Immature natural killer cell (primary cell): ENCODE measurements at regions not wholly inside any gene's neighbourhood (a gene's known extent, or its start where the extent isn't known, plus 50 kb on each side); places are given as distances from the start of the nearest gene placed in this dataset.
"Not testable (repeated sequence)": the region's sequence is repeated elsewhere in the genome, so short reads cannot be mapped to it uniquely, and the experiment has no call there.

Experiments
- DNase-seq, 3 donors: peaks; one replicate each; pipeline ENCODE4 v3.0.0; 2022; ENCODE audit warnings: mixed read lengths in 1 of 3
- H3K27ac Mint-ChIP-seq, 6 donors: one replicate each; pipeline ENCODE4 v1.8.0; 2020; ENCODE audit warnings: mixed read lengths in 6 of 6, mild to moderate bottlenecking in 5 of 6, inconsistent platforms in 4 of 6, moderate library complexity in 3 of 6
- H3K27me3 Mint-ChIP-seq, 3 donors: one replicate each; pipeline ENCODE4 v1.8.0; 2020 to 2021; ENCODE audit warnings: low read depth in 3 of 3, mild to moderate bottlenecking in 3 of 3, mixed read lengths in 3 of 3, moderate library complexity in 3 of 3, inconsistent platforms in 1 of 3
- H3K36me3 Mint-ChIP-seq, 3 donors: one replicate each; pipeline ENCODE4 v1.8.0; 2020; ENCODE audit warnings: mixed read lengths in 3 of 3, inconsistent platforms in 2 of 3, mild to moderate bottlenecking in 2 of 3
- H3K4me1 Mint-ChIP-seq, 2 donors: one replicate each; pipeline ENCODE4 v1.8.0; 2020; ENCODE audit warnings: inconsistent platforms in 2 of 2, mild to moderate bottlenecking in 2 of 2, mixed read lengths in 2 of 2, moderate library complexity in 1 of 2
- H3K4me3 Mint-ChIP-seq, 5 donors: one replicate each; pipeline ENCODE4 v1.8.0; 2020; ENCODE audit warnings: mild to moderate bottlenecking in 5 of 5, mixed read lengths in 5 of 5, inconsistent platforms in 3 of 5, moderate library complexity in 3 of 5
- H3K9me3 Mint-ChIP-seq, 6 donors: one replicate each; pipeline ENCODE4 v1.8.0; 2020; ENCODE audit warnings: mild to moderate bottlenecking in 6 of 6, mixed read lengths in 6 of 6, inconsistent platforms in 4 of 6, moderate library complexity in 3 of 6

- peaks cover 0 to 5% (median 4%) of the 10 kb centered on the region in 6 donors for H3K9me3 Mint-ChIP-seq
- no peak overlapping the region for H3K27ac Mint-ChIP-seq
- no peak overlapping the region for H3K4me3 Mint-ChIP-seq
- DNase-seq = no peak
- peaks cover 0 to 6% (median 5%) of the 10 kb centered on the region in 3 donors for H3K27me3 Mint-ChIP-seq
- H3K36me3 Mint-ChIP-seq = no peaks in the 10 kb centered on the region
- H3K4me1 Mint-ChIP-seq = no peaks in the 10 kb centered on the region
Observed at GRCh38 chr10:21052072-21052708, 155.1 kb upstream of the NEBL start.

- Mint-ChIP-seq H3K27ac (no peak overlapping the region), H3K36me3 (no peaks in the 10 kb centered on the region), H3K9me3 (peaks cover 0 to 5% (median 2%) of the 10 kb centered on the region in 6 donors), H3K4me1 (no peaks in the 10 kb centered on the region), H3K27me3 (peaks cover 2 to 6% (median 5%) of the 10 kb centered on the region in 3 donors), H3K4me3 (no peak overlapping the region)
- DNase-seq = no peak
Observed at GRCh38 chr10:21049482-21049881, 152.4 kb upstream of the NEBL start.

GRCh38 chr10:21048068-21048467 lies 151.0 kb upstream of the NEBL start:
- H3K4me3 Mint-ChIP-seq = no peak overlapping the region
- peaks cover 2 to 6% (median 5%) of the 10 kb centered on the region in 3 donors for H3K27me3 Mint-ChIP-seq
- no peak for DNase-seq
- no peaks in the 10 kb centered on the region for H3K36me3 Mint-ChIP-seq
- peaks cover 0 to 5% (median 2%) of the 10 kb centered on the region in 6 donors for H3K9me3 Mint-ChIP-seq
- H3K4me1 Mint-ChIP-seq = no peaks in the 10 kb centered on the region
- no peak overlapping the region for H3K27ac Mint-ChIP-seq

GRCh38 chr10:21047511-21047910 lies 150.4 kb upstream of the NEBL start:
- H3K27ac Mint-ChIP-seq = no peak overlapping the region
- no peak overlapping the region for H3K4me3 Mint-ChIP-seq
- no peaks in the 10 kb centered on the region for H3K4me1 Mint-ChIP-seq
- H3K9me3 Mint-ChIP-seq = peaks cover 0 to 5% (median 2%) of the 10 kb centered on the region in 6 donors
- no peaks in the 10 kb centered on the region for H3K36me3 Mint-ChIP-seq
- peaks cover 2 to 5% (median 4%) of the 10 kb centered on the region in 3 donors for H3K27me3 Mint-ChIP-seq
- DNase-seq = no peak

GRCh38 chr10:21047096-21047495 lies 150.0 kb upstream of the NEBL start:
- DNase-seq = no peak
- H3K4me3 Mint-ChIP-seq = no peak overlapping the region
- H3K36me3 Mint-ChIP-seq = no peaks in the 10 kb centered on the region
- H3K27me3 Mint-ChIP-seq = peaks cover 2 to 3% (median 2%) of the 10 kb centered on the region in 3 donors
- no peaks in the 10 kb centered on the region for H3K4me1 Mint-ChIP-seq
- peaks cover 0 to 5% (median 2%) of the 10 kb centered on the region in 6 donors for H3K9me3 Mint-ChIP-seq
- H3K27ac Mint-ChIP-seq = no peak overlapping the region

- Mint-ChIP-seq H3K4me1 (no peaks in the 10 kb centered on the region), H3K9me3 (peaks cover 0 to 2% (median 0%) of the 10 kb centered on the region in 6 donors), H3K4me3 (no peak overlapping the region), H3K27ac (no peak overlapping the region), H3K27me3 (peaks cover 0 to 4% (median 1%) of the 10 kb centered on the region in 3 donors), H3K36me3 (no peaks in the 10 kb centered on the region)
- DNase-seq = no peak
Observed at GRCh38 chr10:21043044-21043443, 145.9 kb upstream of the NEBL start.

GRCh38 chr10:21042536-21042935 lies 145.4 kb upstream of the NEBL start:
- no peak overlapping the region for H3K27ac Mint-ChIP-seq
- H3K4me1 Mint-ChIP-seq = no peaks in the 10 kb centered on the region
- H3K4me3 Mint-ChIP-seq = no peak overlapping the region
- H3K27me3 Mint-ChIP-seq = peaks cover 0 to 4% (median 1%) of the 10 kb centered on the region in 3 donors
- DNase-seq = no peak
- H3K36me3 Mint-ChIP-seq = no peaks in the 10 kb centered on the region
- H3K9me3 Mint-ChIP-seq = peaks cover 0 to 2% (median 0%) of the 10 kb centered on the region in 6 donors

GRCh38 chr10:21041763-21042458 lies 144.8 kb upstream of the NEBL start:
- Mint-ChIP-seq H3K27ac (no peak overlapping the region), H3K4me3 (no peak overlapping the region), H3K9me3 (peaks cover 0 to 2% (median 0%) of the 10 kb centered on the region in 6 donors), H3K36me3 (no peaks in the 10 kb centered on the region), H3K27me3 (peaks cover 0 to 4% (median 1%) of the 10 kb centered on the region in 3 donors), H3K4me1 (no peaks in the 10 kb centered on the region)
- no peak for DNase-seq

GRCh38 chr10:21039721-21040120 lies 142.6 kb upstream of the NEBL start:
- H3K4me3 Mint-ChIP-seq = no peak overlapping the region
- H3K4me1 Mint-ChIP-seq = no peaks in the 10 kb centered on the region
- DNase-seq = no peak
- H3K27me3 Mint-ChIP-seq = peaks cover 0 to 4% (median 2%) of the 10 kb centered on the region in 3 donors
- peaks cover 0 to 2% (median 0%) of the 10 kb centered on the region in 6 donors for H3K9me3 Mint-ChIP-seq
- H3K36me3 Mint-ChIP-seq = no peaks in the 10 kb centered on the region
- H3K27ac Mint-ChIP-seq = no peak overlapping the region

- no peak for DNase-seq
- no peak overlapping the region for H3K4me3 Mint-ChIP-seq
- H3K9me3 Mint-ChIP-seq = peaks cover 0 to 2% (median 0%) of the 10 kb centered on the region in 6 donors
- H3K4me1 Mint-ChIP-seq = no peaks in the 10 kb centered on the region
- H3K36me3 Mint-ChIP-seq = no peaks in the 10 kb centered on the region
- H3K27ac Mint-ChIP-seq = no peak overlapping the region
- peaks cover 0 to 2% (median 2%) of the 10 kb centered on the region in 3 donors for H3K27me3 Mint-ChIP-seq
Observed at GRCh38 chr10:21036757-21037156, 139.6 kb upstream of the NEBL start.

GRCh38 chr10:21034770-21035169 lies 137.7 kb upstream of the NEBL start:
- not testable (repeated sequence) for H3K4me1 Mint-ChIP-seq

GRCh38 chr10:21034241-21034640 lies 137.1 kb upstream of the NEBL start:
- no peaks in the 10 kb centered on the region for H3K4me1 Mint-ChIP-seq
- no peaks in the 10 kb centered on the region for H3K36me3 Mint-ChIP-seq
- peaks cover 0 to 2% (median 2%) of the 10 kb centered on the region in 3 donors for H3K27me3 Mint-ChIP-seq
- no peak for DNase-seq
- peaks cover 0 to 6% (median 1%) of the 10 kb centered on the region in 6 donors for H3K9me3 Mint-ChIP-seq
- H3K4me3 Mint-ChIP-seq = no peak overlapping the region
- H3K27ac Mint-ChIP-seq = no peak overlapping the region

More at GRCh38 chr10:21034770-21035169, 137.7 kb upstream of the NEBL start:
- not testable (repeated sequence) for H3K4me3 Mint-ChIP-seq, H3K9me3 Mint-ChIP-seq, H3K27ac Mint-ChIP-seq, DNase-seq, H3K27me3 Mint-ChIP-seq, H3K36me3 Mint-ChIP-seq

- DNase-seq = no peak
- Mint-ChIP-seq H3K27ac (no peak overlapping the region), H3K36me3 (no peaks in the 10 kb centered on the region), H3K9me3 (peaks cover 0 to 10% (median 3%) of the 10 kb centered on the region in 6 donors), H3K4me3 (no peak overlapping the region), H3K4me1 (no peaks in the 10 kb centered on the region), H3K27me3 (peaks cover 0 to 2% (median 2%) of the 10 kb centered on the region in 3 donors)
Observed at GRCh38 chr10:21032587-21033319, 135.6 kb upstream of the NEBL start.
